ENCODE measurements at regions not wholly inside any gene's neighbourhood (a gene's known extent, or its start where the extent isn't known, plus 50 kb on each side); places are given as distances from the start of the nearest gene placed in this dataset.

DNA sequence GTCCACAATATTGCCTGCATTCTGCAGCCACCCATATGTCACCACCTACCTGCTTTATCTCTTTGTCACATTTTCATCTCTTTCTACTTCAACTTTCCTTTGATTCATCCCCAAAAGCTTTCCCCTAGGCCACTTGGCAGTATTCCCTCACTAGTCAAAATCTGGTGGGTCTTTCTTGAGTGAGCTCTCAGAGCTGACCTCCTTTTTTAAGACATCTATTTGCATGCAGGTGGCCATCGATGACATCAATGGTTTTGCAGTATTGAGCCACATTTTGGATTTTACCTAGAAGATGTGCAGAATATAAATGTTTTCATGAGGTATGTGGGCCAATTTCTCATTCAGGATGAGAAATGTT, 133.4 kb upstream of the REG3A start:
- Histone ChIP-seq H3K9me3 (ENCODE audit: control insufficient read depth, low read length) (no peaks in the 10 kb centered on the region), H3K27me3 (ENCODE audit: control insufficient read depth in 1 of 2, insufficient read depth in 2 of 2, low read length in 1 of 2) (no peaks in the 10 kb centered on the region), H3K4me3 (ENCODE audit: low read length in 2 of 2) (no peak overlapping the region), H3K36me3 (ENCODE audit: control insufficient read depth in 1 of 2, insufficient read depth in 2 of 2, low read length in 1 of 2) (no peaks in the 10 kb centered on the region), H3K4me1 (ENCODE audit: control insufficient read depth in 1 of 2, insufficient read depth in 2 of 2, low read length in 2 of 2) (no peaks in the 10 kb centered on the region), H3K27ac (ENCODE audit: low read depth in 1 of 2, low read length in 2 of 2) (no peak overlapping the region)
- no peak for DNase-seq
- ATAC-seq (ENCODE audit: low FRiP score), result no peak
- intact Hi-C loops (cut with DNase I), result no loop called here
- WGBS, 2 donors, result 79 to 80% methylated on average over 1 of the region's 1 CpG

DNA sequence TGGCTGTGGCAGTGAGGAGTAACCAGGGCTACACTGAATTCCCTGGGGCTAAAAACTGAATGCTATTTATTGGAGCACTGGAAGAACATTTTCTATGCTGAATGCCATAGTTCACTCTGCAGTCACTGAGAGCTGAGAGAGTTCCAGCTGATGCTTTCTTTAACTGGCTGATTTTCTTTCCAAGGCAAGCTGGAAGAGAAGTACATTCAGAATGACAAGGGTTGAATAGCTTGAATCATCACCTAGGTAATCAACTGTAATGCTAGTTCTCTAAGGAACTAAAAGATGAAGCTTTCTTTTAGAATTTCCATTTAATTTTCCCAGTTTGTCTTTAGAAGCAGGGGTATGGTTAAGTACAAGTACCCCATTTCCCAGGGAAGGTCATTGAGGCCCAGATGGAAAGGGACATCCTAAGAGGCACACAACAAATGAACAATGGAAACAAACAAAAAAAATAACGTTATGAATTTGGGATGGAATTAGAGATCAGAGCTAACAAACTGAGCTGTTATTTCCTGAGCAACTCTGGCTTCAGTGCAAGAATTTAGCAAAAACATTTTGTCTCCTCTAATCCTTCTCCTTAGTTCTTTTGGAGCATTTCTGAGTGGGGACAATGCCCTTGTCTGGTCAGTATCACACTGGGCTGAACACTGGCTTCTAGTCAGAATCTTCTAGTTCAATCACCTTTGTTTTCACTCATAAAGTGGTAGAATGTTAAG, 132.8 kb upstream of the REG3A start:
- H3K36me3 ChIP-seq (ENCODE audit: control insufficient read depth in 1 of 2, insufficient read depth in 2 of 2, low read length in 1 of 2), result no peaks in the 10 kb centered on the region
- no peak for ATAC-seq (ENCODE audit: low FRiP score)
- H3K9me3 ChIP-seq (ENCODE audit: control insufficient read depth, low read length), result no peaks in the 10 kb centered on the region
- no peaks in the 10 kb centered on the region for H3K27me3 ChIP-seq (ENCODE audit: control insufficient read depth in 1 of 2, insufficient read depth in 2 of 2, low read length in 1 of 2)
- no peak for DNase-seq
- no peak overlapping the region for H3K4me3 ChIP-seq (ENCODE audit: low read length in 2 of 2)
- 33 to 52% methylated on average over 1 of the region's 1 CpG for WGBS, 2 donors
- intact Hi-C loops (cut with DNase I), result no loop called here
- no peaks in the 10 kb centered on the region for H3K4me1 ChIP-seq (ENCODE audit: control insufficient read depth in 1 of 2, insufficient read depth in 2 of 2, low read length in 2 of 2)
- H3K27ac ChIP-seq (ENCODE audit: low read depth in 1 of 2, low read length in 2 of 2), result no peak overlapping the region

DNA sequence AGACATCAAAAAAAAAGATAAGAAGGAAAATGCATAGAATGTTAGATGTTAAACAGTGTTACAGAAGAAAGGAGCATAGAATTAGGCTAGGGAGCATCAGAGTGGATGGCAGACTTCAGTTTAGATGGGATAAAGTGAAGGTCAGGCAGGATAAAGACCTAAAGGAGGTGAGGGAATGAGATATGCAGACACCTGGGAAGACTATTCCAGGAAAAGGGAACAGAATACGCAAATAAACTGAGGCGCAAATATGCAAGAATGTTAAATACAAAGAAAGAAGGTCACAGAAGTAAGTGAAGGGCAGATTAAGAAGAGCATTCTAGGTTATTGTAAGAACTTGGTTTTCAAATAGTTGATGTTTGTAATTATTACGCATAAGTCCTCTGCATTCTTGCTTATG, 116.3 kb upstream of the REG3A start:
- WGBS, 2 donors, result 89 to 91% methylated on average over 3 of the region's 3 CpGs

DNA sequence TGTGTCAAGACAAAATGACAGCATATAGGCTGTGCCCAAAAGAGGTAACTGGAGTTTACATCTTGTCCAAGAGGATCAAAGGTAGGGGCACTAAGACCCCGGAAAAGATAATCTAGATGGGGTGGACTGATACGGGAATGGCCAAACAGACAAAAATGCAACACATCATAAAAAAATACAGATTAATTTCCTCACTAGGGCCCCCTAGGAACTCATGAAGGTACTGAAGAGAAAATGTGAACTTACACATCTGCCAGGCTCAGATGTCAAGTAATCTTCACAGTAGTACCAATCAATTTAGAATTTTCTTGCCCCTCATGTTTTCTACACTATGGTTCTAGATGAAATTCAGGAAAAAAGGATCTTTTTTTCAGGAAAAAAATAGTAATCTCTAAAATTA, 115.6 kb upstream of the REG3A start:
- ATAC-seq (ENCODE audit: low FRiP score) (no peak), DNase-seq (no peak)
- H3K27ac ChIP-seq (ENCODE audit: low read depth in 1 of 2, low read length in 2 of 2), result no peak overlapping the region
- H3K4me1 ChIP-seq (ENCODE audit: control insufficient read depth in 1 of 2, insufficient read depth in 2 of 2, low read length in 2 of 2), result no peaks in the 10 kb centered on the region
- no peak overlapping the region for H3K4me3 ChIP-seq (ENCODE audit: low read length in 2 of 2)
- no peaks in the 10 kb centered on the region for H3K27me3 ChIP-seq (ENCODE audit: control insufficient read depth in 1 of 2, insufficient read depth in 2 of 2, low read length in 1 of 2)
- peaks cover 3% of the 10 kb centered on the region for H3K9me3 ChIP-seq (ENCODE audit: control insufficient read depth, low read length)
- H3K36me3 ChIP-seq (ENCODE audit: control insufficient read depth in 1 of 2, insufficient read depth in 2 of 2, low read length in 1 of 2), result no peaks in the 10 kb centered on the region
- WGBS, 2 donors, result 64 to 71% methylated on average over 2 of the region's 2 CpGs
- intact Hi-C loops (cut with DNase I), result no loop called here

More for the DNA sequence above, 116.3 kb upstream of the REG3A start:
- Histone ChIP-seq H3K36me3 (ENCODE audit: control insufficient read depth in 1 of 2, insufficient read depth in 2 of 2, low read length in 1 of 2) (no peaks in the 10 kb centered on the region), H3K4me3 (ENCODE audit: low read length in 2 of 2) (no peak overlapping the region), H3K9me3 (ENCODE audit: control insufficient read depth, low read length) (peaks cover 4% of the 10 kb centered on the region), H3K4me1 (ENCODE audit: control insufficient read depth in 1 of 2, insufficient read depth in 2 of 2, low read length in 2 of 2) (no peaks in the 10 kb centered on the region), H3K27me3 (ENCODE audit: control insufficient read depth in 1 of 2, insufficient read depth in 2 of 2, low read length in 1 of 2) (no peaks in the 10 kb centered on the region), H3K27ac (ENCODE audit: low read depth in 1 of 2, low read length in 2 of 2) (no peak overlapping the region)
- no peak for ATAC-seq (ENCODE audit: low FRiP score)
- intact Hi-C loops (cut with DNase I), result no loop called here
- DNase-seq, result no peak

DNA sequence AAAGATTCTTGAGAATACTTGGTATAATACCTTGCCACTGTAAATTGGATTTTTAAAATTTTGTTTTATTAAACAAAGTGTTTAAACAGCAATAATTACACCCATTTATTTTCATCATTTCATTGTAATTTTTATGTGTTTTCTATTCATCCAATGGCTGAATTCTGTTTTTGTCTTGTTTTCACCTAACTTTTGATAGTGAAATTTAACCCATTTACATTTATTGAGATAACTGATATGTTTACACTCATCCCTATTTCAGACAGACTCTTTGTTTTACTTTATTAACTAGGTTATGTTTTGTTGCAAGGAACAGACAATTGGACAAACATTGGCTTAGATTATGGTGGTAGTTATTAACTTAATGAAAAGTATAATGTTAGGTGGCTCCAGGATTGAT, 113.1 kb upstream of the REG3A start:
- intact Hi-C loops (cut with DNase I), result no loop called here
- no peak overlapping the region for H3K27ac ChIP-seq (ENCODE audit: low read depth in 1 of 2, low read length in 2 of 2)

DNA sequence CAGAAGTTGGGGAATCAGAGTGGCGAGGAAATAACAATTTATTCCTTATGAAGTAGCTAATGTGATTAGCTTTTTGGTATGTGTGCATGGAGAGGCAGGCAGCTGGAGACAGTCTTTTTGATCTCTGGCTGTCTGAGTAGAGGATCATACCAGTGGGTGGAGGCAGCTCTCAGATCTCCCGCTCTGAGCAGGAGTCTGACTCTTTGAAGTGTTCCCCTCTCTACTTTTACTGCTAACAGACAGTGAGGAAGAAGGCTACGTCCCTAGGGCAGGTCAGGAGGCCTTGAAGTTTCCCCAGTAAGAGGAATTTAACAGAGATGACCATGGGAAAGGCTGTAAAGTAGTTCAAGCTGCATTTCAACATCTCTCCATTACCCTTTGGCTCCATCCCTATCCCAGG, 111.9 kb upstream of the REG3A start:
- Histone ChIP-seq H3K27me3 (ENCODE audit: control insufficient read depth in 1 of 2, insufficient read depth in 2 of 2, low read length in 1 of 2) (no peaks in the 10 kb centered on the region), H3K27ac (ENCODE audit: low read depth in 1 of 2, low read length in 2 of 2) (no peak overlapping the region), H3K4me1 (ENCODE audit: control insufficient read depth in 1 of 2, insufficient read depth in 2 of 2, low read length in 2 of 2) (no peaks in the 10 kb centered on the region), H3K36me3 (ENCODE audit: control insufficient read depth in 1 of 2, insufficient read depth in 2 of 2, low read length in 1 of 2) (no peaks in the 10 kb centered on the region), H3K4me3 (ENCODE audit: low read length in 2 of 2) (no peak overlapping the region), H3K9me3 (ENCODE audit: control insufficient read depth, low read length) (peaks cover 3% of the 10 kb centered on the region)
- no peak for DNase-seq
- WGBS, 2 donors, result 28 to 38% methylated on average over 3 of the region's 3 CpGs
- intact Hi-C loops (cut with DNase I), result no loop called here
- ATAC-seq (ENCODE audit: low FRiP score), result no peak

More for the DNA sequence above, 113.1 kb upstream of the REG3A start:
- Histone ChIP-seq H3K4me3 (ENCODE audit: low read length in 2 of 2) (no peak overlapping the region), H3K9me3 (ENCODE audit: control insufficient read depth, low read length) (peaks cover 3% of the 10 kb centered on the region), H3K36me3 (ENCODE audit: control insufficient read depth in 1 of 2, insufficient read depth in 2 of 2, low read length in 1 of 2) (no peaks in the 10 kb centered on the region), H3K27me3 (ENCODE audit: control insufficient read depth in 1 of 2, insufficient read depth in 2 of 2, low read length in 1 of 2) (no peaks in the 10 kb centered on the region), H3K4me1 (ENCODE audit: control insufficient read depth in 1 of 2, insufficient read depth in 2 of 2, low read length in 2 of 2) (no peaks in the 10 kb centered on the region)
- ATAC-seq (ENCODE audit: low FRiP score) (no peak), DNase-seq (no peak)

DNA sequence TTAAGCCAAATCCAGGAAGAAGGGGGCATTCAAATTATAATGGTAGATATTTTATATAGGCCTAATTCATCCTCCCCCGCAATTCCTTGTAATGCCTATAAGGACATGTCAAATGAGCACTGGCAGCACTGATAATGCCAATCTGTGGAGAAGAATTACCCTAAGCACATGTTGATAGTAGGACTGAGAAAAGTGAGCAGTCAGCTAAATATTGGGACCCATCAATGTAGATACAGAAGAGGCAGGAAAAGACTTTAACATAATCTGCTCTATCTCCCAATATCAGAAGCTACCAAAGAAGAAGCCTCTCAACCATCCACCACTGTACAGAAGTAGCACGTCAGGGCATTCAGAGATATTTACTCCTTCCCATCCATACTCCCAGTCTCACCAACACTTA, 101.3 kb upstream of the REG3A start:
- intact Hi-C loops (cut with DNase I), result no loop called here
- Histone ChIP-seq H3K4me1 (ENCODE audit: control insufficient read depth in 1 of 2, insufficient read depth in 2 of 2, low read length in 2 of 2) (no peaks in the 10 kb centered on the region), H3K27me3 (ENCODE audit: control insufficient read depth in 1 of 2, insufficient read depth in 2 of 2, low read length in 1 of 2) (no peaks in the 10 kb centered on the region), H3K27ac (ENCODE audit: low read depth in 1 of 2, low read length in 2 of 2) (no peak overlapping the region), H3K4me3 (ENCODE audit: low read length in 2 of 2) (no peak overlapping the region), H3K36me3 (ENCODE audit: control insufficient read depth in 1 of 2, insufficient read depth in 2 of 2, low read length in 1 of 2) (no peaks in the 10 kb centered on the region), H3K9me3 (ENCODE audit: control insufficient read depth, low read length) (peaks cover 2% of the 10 kb centered on the region)
- WGBS, 2 donors, result 84 to 87% methylated on average over 2 of the region's 2 CpGs
- ATAC-seq (ENCODE audit: low FRiP score) (no peak), DNase-seq (no peak)

DNA sequence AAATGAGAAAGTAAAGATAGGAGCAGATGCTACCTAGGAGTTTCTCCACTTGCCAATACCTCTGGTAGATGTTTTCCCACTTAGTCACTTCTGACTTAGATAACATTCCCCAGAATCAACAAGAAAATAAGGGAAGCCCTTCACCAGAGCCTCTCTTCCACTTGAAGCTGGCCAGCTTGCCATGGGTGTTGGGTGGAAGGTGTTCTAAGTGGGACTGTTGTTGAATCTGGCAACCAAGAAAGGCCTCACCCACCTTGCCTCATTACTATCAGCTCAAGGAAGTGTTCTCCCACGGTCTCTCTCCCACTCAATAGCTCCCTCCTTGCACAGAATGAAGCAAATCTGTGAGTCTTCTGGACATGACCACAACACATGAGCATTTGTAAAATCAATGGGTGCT, 100.4 kb upstream of the REG3A start:
- ATAC-seq (ENCODE audit: low FRiP score) (no peak), DNase-seq (no peak)
- Histone ChIP-seq H3K4me3 (ENCODE audit: low read length in 2 of 2) (no peak overlapping the region), H3K36me3 (ENCODE audit: control insufficient read depth in 1 of 2, insufficient read depth in 2 of 2, low read length in 1 of 2) (no peaks in the 10 kb centered on the region), H3K4me1 (ENCODE audit: control insufficient read depth in 1 of 2, insufficient read depth in 2 of 2, low read length in 2 of 2) (no peaks in the 10 kb centered on the region), H3K27me3 (ENCODE audit: control insufficient read depth in 1 of 2, insufficient read depth in 2 of 2, low read length in 1 of 2) (no peaks in the 10 kb centered on the region), H3K9me3 (ENCODE audit: control insufficient read depth, low read length) (peaks cover 2% of the 10 kb centered on the region), H3K27ac (ENCODE audit: low read depth in 1 of 2, low read length in 2 of 2) (no peak overlapping the region)
- 43 to 60% methylated on average over 1 of the region's 1 CpG for WGBS, 2 donors
- intact Hi-C loops (cut with DNase I), result no loop called here

DNA sequence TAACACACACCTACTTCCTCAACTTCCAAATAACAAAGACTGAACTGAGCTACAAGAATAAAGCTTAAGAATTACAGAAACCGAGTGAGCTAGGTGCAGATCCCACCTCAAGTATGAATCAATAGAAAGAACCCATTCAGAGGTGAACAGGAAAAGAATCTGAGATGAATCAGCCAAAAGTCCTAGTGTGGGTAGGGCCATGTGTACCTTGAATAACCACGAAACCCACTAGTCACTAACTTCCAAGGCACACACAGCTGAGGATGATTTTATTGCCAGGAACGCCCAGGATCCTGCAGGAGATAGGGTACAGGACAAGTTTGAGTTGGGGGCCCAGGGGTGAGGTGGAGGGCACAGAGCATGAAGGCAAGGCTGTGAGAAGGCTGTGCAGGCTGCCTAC, 99.7 kb upstream of the REG3A start:
- ATAC-seq (ENCODE audit: low FRiP score) (no peak), DNase-seq (no peak)
- Histone ChIP-seq H3K9me3 (ENCODE audit: control insufficient read depth, low read length) (peaks cover 2% of the 10 kb centered on the region), H3K36me3 (ENCODE audit: control insufficient read depth in 1 of 2, insufficient read depth in 2 of 2, low read length in 1 of 2) (no peaks in the 10 kb centered on the region), H3K4me1 (ENCODE audit: control insufficient read depth in 1 of 2, insufficient read depth in 2 of 2, low read length in 2 of 2) (no peaks in the 10 kb centered on the region), H3K27ac (ENCODE audit: low read depth in 1 of 2, low read length in 2 of 2) (no peak overlapping the region), H3K27me3 (ENCODE audit: control insufficient read depth in 1 of 2, insufficient read depth in 2 of 2, low read length in 1 of 2) (no peaks in the 10 kb centered on the region), H3K4me3 (ENCODE audit: low read length in 2 of 2) (no peak overlapping the region)
- WGBS, 2 donors, result 75 to 79% methylated on average over 3 of the region's 3 CpGs
- intact Hi-C loops (cut with DNase I), result no loop called here

Data from aorta (tissue), 5 donors.